ENCODE measurements at regions not wholly inside any gene's neighbourhood (a gene's known extent, or its start where the extent isn't known, plus 50 kb on each side); places are given as distances from the start of the nearest gene placed in this dataset.
"Not testable (repeated sequence)": the region's sequence is repeated elsewhere in the genome, so short reads cannot be mapped to it uniquely, and the experiment has no call there.

GRCh38 chr16:55059146-55059545 lies 128.5 kb downstream of the IRX5 start:
- no peak for TF ChIP-seq CTCF (IDR thresholded peaks at IDR 0.05; ENCODE audit: low read depth, low read length, missing control alignments)
- in situ Hi-C loops (cut with HindIII; ENCODE audit: low pct_ligation_motif_present, low sequenced_read_pairs) = no loop called here
- Histone ChIP-seq H3K36me3 (replicated peaks) (no peaks in the 10 kb centered on the region), H3K4me3 (ENCODE audit: low read depth, low read length) (no peak overlapping the region), H3K27me3 (replicated peaks) (peaks cover 14% of the 10 kb centered on the region), H3K27ac (no peak overlapping the region)
- DNase-seq = no peak

- Histone ChIP-seq H3K27ac (no peak overlapping the region), H3K27me3 (replicated peaks) (peaks cover 14% of the 10 kb centered on the region), H3K4me3 (ENCODE audit: low read depth, low read length) (no peak overlapping the region), H3K36me3 (replicated peaks) (no peaks in the 10 kb centered on the region)
- in situ Hi-C loops (cut with HindIII; ENCODE audit: low pct_ligation_motif_present, low sequenced_read_pairs) = no loop called here
- DNase-seq = no peak
- no peak for TF ChIP-seq CTCF (IDR thresholded peaks at IDR 0.05; ENCODE audit: low read depth, low read length, missing control alignments)
These were observed 130.5 kb downstream of the IRX5 start for GRCh38 chr16:55061126-55061525.

- DNase-seq = no peak
- H3K27me3 ChIP-seq (replicated peaks) = peaks cover 3% of the 10 kb centered on the region
- H3K36me3 ChIP-seq (replicated peaks) = no peaks in the 10 kb centered on the region
- no peak overlapping the region for H3K4me3 ChIP-seq (ENCODE audit: low read depth, low read length)
- no peak for TF ChIP-seq CTCF (IDR thresholded peaks at IDR 0.05; ENCODE audit: low read depth, low read length, missing control alignments)
- in situ Hi-C loops (cut with HindIII; ENCODE audit: low pct_ligation_motif_present, low sequenced_read_pairs) = no loop called here
- H3K27ac ChIP-seq = no peak overlapping the region
These were observed 131.8 kb downstream of the IRX5 start for GRCh38 chr16:55062442-55062841.

GRCh38 chr16:55072976-55073375 lies 142.3 kb downstream of the IRX5 start:
- no peak overlapping the region for H3K4me3 ChIP-seq (ENCODE audit: low read depth, low read length)
- in situ Hi-C loops (cut with HindIII; ENCODE audit: low pct_ligation_motif_present, low sequenced_read_pairs) = no loop called here
- H3K27me3 ChIP-seq (replicated peaks) = no peaks in the 10 kb centered on the region
- DNase-seq = no peak
- H3K36me3 ChIP-seq (replicated peaks) = no peaks in the 10 kb centered on the region
- no peak overlapping the region for H3K27ac ChIP-seq
- TF ChIP-seq CTCF (IDR thresholded peaks at IDR 0.05; ENCODE audit: low read depth, low read length, missing control alignments) = no peak

- H3K27me3 ChIP-seq (replicated peaks) = no peaks in the 10 kb centered on the region
- in situ Hi-C loops (cut with HindIII; ENCODE audit: low pct_ligation_motif_present, low sequenced_read_pairs) = no loop called here
- H3K4me3 ChIP-seq (ENCODE audit: low read depth, low read length) = no peak overlapping the region
- no peak overlapping the region for H3K27ac ChIP-seq
- H3K36me3 ChIP-seq (replicated peaks) = no peaks in the 10 kb centered on the region
- DNase-seq = no peak
- TF ChIP-seq CTCF (IDR thresholded peaks at IDR 0.05; ENCODE audit: low read depth, low read length, missing control alignments) = no peak
These were observed 143.2 kb downstream of the IRX5 start for GRCh38 chr16:55073830-55074229.

GRCh38 chr16:55075208-55075607 lies 144.5 kb downstream of the IRX5 start:
- H3K27ac ChIP-seq; H3K36me3 ChIP-seq (replicated peaks); H3K4me3 ChIP-seq (ENCODE audit: low read depth, low read length); DNase-seq; H3K27me3 ChIP-seq (replicated peaks); in situ Hi-C loops (cut with HindIII; ENCODE audit: low pct_ligation_motif_present, low sequenced_read_pairs): not testable (repeated sequence)

All from brain microvascular endothelial cell (primary cell).